ENCODE measurements at regions not wholly inside any gene's neighbourhood (a gene's known extent, or its start where the extent isn't known, plus 50 kb on each side); places are given as distances from the start of the nearest gene placed in this dataset.
A peak's percentile ranks its signal among the peaks of the same experiment; 100 is the strongest.

- no peak for DNase-seq
Observed at GRCh38 chr5:152269533-152269932, 135.5 kb downstream of the NMUR2 start.

GRCh38 chr5:152264645-152265254 is 140.3 kb downstream of the NMUR2 start:
- DNase-seq = no peak

GRCh38 chr5:152262667-152263066 is 142.4 kb downstream of the NMUR2 start:
- DNase-seq = no peak

DNA sequence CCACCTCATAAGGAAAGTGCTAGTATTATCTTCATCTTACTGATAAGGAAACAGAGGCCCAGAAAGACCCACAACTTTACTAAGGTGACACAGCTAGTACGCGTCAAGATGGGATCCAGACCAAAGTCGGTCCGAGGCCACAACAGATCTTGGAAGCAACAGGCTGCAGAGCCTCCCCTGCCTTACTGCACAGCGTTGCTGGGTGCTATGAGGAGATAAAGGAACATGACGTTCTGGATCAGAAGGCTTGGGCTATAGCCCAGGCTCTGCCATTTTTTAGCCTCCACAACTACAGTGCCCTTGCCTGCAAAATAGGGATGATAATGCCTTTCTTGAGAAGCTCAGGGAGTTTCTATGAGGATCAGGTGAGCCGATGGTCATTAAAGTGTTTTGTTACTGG is 144.1 kb downstream of the NMUR2 start:
- no peak for DNase-seq

GRCh38 chr5:152259702-152260101 is 145.4 kb downstream of the NMUR2 start:
- no peak for DNase-seq

DNA sequence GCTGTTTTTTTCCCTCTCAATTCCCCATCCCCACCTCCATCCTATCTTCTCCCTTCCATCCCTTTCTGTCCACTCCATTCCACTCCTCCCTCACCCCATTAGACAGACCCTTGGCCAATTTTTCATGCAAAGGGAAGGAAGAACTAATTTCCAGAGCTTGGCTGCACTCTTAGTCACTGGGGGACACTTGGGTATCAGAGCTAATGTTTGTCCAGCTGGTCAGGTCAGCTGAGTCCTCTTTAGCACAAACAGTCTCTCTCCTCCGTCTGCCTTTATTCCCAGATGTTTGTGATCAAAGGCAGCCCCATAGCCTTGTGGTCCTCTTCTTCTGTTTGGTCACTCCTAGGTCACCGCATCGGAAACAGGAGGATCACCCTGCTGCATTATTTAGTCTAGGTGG is 148.5 kb downstream of the NMUR2 start:
- no peak for DNase-seq

GRCh38 chr5:152255411-152255810 is 149.7 kb downstream of the NMUR2 start:
- no peak for DNase-seq

DNA sequence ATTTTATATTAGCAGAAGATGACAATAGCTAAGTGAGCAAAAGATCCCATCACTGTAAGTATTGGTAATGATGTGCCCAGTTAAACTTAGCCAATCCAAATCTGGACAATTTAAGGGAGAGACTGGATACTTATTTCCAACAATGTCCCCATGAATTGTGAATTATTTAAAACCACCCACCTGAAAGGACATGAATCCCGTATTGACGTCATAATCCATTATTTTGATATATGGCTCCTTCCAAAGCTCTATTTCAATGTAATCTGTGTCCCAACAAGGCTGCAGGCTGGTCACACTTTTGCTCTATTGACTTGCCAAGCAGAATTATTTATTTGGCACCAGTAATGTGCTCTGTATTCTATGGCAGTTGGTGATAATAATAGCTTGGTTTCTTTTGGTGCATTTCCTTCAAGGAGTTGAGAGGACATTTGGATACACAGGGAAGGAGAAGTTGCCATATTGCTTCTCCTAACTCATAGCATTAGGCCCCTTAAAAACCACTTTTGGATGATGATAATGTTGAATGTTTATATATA is 157.2 kb downstream of the NMUR2 start:
- DNase-seq = no peak

DNA sequence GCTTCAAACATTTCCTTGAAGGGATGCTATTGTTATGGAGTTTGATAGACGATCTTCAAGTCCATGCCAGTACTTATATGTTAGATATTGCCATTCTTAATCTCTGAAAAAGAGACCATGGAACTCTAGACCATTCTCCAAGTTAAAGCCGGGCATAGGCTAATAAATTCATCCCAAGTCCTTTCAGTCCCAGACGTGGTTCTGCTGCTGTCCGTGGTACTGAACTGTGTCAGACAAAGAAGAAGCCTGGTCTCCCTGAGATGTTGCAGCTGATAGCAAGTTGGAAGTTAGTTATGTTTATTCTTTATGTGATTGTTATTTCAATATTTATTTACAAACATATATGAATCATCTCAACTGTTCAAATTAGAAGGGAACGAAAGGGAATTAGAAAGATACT is 158.7 kb downstream of the NMUR2 start:
- peak; percentile 8 for DNase-seq

DNA sequence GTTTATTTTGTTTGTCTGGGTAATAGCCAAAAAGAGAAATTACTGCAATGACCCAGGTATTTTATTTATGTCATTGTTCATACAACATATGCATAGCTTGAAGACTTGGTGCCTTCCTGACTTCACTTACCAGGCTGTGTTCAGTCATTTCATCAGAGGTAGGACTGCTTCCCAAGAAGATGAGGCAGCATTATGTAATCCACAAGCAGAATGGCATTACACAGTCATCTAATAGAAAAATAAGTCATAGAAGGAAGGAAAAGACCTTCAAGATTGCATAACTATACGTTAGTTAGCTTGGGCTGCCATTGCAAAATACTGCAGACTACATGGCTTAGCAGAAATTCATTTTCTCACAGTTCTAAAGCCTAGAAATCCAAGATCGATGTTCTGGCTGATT is 167.5 kb downstream of the NMUR2 start:
- no peak for DNase-seq

GRCh38 chr5:152226191-152226590 is 178.9 kb downstream of the NMUR2 start:
- no peak for DNase-seq

- DNase-seq = no peak
Observed at GRCh38 chr5:152221721-152222629, 183.1 kb downstream of the NMUR2 start.

- no peak for DNase-seq
Observed at GRCh38 chr5:152218694-152219093, 186.4 kb downstream of the NMUR2 start.

- no peak for DNase-seq
Observed at GRCh38 chr5:152205804-152206203, 199.3 kb downstream of the NMUR2 start.

GRCh38 chr5:152202321-152202720 is 202.8 kb downstream of the NMUR2 start:
- no peak for DNase-seq

- DNase-seq = no peak
Observed at GRCh38 chr5:152193391-152194107, 211.5 kb downstream of the NMUR2 start.

GRCh38 chr5:152188251-152188650 is 216.8 kb downstream of the NMUR2 start:
- no peak for DNase-seq

DNA sequence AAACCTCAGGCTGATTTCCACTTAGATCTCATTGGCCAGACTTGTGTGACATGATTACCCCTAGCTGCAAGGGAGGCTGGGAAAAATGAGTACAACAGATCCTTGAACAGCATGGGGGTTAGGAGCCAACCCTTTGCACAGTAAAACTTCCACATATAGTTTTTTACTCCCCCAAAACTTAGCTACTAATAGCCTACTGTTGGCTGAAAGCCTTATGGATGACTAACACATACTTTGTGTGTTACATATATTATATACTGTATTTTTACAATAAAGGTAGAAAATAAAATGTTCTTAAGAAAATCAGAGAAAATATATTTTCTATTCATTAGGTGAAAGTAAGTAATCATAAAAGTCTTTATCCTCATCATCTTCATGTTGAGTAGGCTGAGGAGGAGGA is 217.4 kb downstream of the NMUR2 start:
- no peak for DNase-seq

DNA sequence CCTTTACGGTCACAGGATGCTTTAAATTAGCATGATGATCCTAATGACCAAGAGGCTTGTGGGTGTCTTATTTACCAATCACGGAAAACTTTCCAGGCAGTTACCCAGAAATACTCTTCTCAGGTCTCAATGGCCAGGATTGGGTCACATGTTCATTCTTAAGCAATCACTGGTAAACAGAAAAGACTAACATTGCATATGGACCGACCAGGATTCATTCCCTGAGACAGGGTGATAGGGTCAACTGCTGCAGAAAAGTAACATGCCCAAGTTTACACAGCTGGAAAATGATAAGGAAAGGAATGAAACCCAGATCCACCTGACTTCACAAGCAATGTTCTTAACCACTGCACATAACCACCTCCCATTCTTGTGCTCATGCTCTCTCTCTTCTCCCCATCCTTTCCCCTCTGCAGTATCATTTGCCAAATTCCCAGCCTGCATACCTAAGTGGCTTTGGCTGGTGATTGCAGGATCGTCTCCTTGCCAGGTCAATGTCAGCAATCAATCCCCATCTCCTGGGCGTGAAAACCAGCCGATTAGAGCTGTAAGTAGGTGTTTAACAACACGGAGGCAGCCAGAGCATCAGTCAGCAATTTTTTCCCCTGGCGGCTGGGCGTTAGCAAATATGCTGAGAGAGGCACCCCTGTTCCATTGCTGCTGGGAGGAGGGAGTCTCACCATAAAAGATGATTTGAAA is 219.4 kb downstream of the NMUR2 start:
- DNase-seq = no peak

DNA sequence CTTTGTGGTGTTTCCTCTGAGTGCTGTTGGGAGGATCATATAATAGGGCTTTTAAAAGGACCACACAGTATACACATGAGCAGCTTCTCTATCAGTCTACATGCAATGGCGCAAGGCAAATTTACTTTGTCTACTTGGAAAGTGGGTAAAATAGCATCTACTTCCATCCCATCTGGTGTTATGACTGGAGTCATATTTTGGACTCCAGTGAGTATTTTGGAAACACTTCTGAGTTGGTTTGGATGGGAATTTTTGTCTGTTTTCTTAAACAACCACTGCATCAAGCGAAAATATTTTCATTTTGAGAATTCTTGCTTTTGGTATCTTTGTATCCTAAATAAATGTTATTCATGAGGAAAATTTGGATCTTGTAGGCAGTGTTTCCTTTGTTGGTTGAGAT is 220.8 kb downstream of the NMUR2 start:
- no peak for DNase-seq

DNA sequence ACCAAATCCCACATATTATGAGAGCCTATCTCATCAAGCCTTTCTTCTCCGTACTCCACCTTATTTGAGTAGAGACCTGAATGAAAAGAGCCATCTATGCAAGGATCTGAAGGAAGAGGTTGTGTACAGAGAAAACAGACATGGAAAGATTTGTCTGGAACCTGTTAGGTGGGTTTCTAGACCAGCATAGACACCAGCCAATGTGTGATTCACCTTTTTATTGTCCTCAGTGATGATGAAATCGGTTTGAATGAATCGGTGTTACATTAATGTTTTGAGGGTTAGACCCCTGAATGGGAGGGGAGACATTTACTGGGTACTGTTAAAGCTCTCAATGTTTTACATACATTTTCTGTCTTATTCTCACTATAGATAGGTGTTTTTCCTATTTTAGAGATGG is 223.6 kb downstream of the NMUR2 start:
- DNase-seq = no peak

GRCh38 chr5:152178350-152178699 is 226.8 kb downstream of the NMUR2 start:
- DNase-seq = no peak

Data from stimulated activated CD4-positive, alpha-beta T cell treated with anti-CD3 and anti-CD28 coated beads, Interleukin-15, amount 100 ng/mL, for 24 hours (primary cell).